ENCODE measurements at regions not wholly inside any gene's neighbourhood (a gene's known extent, or its start where the extent isn't known, plus 50 kb on each side); places are given as distances from the start of the nearest gene placed in this dataset.

GRCh38 chr16:52650789-52651188 is 103.8 kb upstream of the TOX3 start:
- in situ Hi-C loops (cut with HindIII; ENCODE audit: low sequenced_read_pairs) = no loop called here
- no peak overlapping the region for H3K4me3 ChIP-seq (ENCODE audit: low read depth, low read length)
- TF ChIP-seq CTCF (IDR thresholded peaks at IDR 0.05; ENCODE audit: low read depth, low read length) = no peak
- no peak for DNase-seq (ENCODE audit: low read depth, low spot score)

- no peak for DNase-seq (ENCODE audit: low read depth, low spot score)
- no peak overlapping the region for H3K4me3 ChIP-seq (ENCODE audit: low read depth, low read length)
- TF ChIP-seq CTCF (IDR thresholded peaks at IDR 0.05; ENCODE audit: low read depth, low read length) = no peak
- in situ Hi-C loops (cut with HindIII; ENCODE audit: low sequenced_read_pairs) = no loop called here
These were observed 103.4 kb upstream of the TOX3 start for GRCh38 chr16:52650318-52650717.

GRCh38 chr16:52649870-52650269 is 102.9 kb upstream of the TOX3 start:
- H3K4me3 ChIP-seq (ENCODE audit: low read depth, low read length) = no peak overlapping the region
- in situ Hi-C loops (cut with HindIII; ENCODE audit: low sequenced_read_pairs) = no loop called here
- TF ChIP-seq CTCF (IDR thresholded peaks at IDR 0.05; ENCODE audit: low read depth, low read length) = no peak
- DNase-seq (ENCODE audit: low read depth, low spot score) = no peak

- TF ChIP-seq CTCF (IDR thresholded peaks at IDR 0.05; ENCODE audit: low read depth, low read length) = no peak
- no peak overlapping the region for H3K4me3 ChIP-seq (ENCODE audit: low read depth, low read length)
- in situ Hi-C loops (cut with HindIII; ENCODE audit: low sequenced_read_pairs) = no loop called here
- no peak for DNase-seq (ENCODE audit: low read depth, low spot score)
These were observed 100.6 kb upstream of the TOX3 start for GRCh38 chr16:52647588-52647987.

- DNase-seq (ENCODE audit: low read depth, low spot score) = no peak
- H3K4me3 ChIP-seq (ENCODE audit: low read depth, low read length) = no peak overlapping the region
- no peak for TF ChIP-seq CTCF (IDR thresholded peaks at IDR 0.05; ENCODE audit: low read depth, low read length)
- in situ Hi-C loops (cut with HindIII; ENCODE audit: low sequenced_read_pairs) = no loop called here
These were observed 96.1 kb upstream of the TOX3 start for GRCh38 chr16:52643006-52643405.

- no peak overlapping the region for H3K4me3 ChIP-seq (ENCODE audit: low read depth, low read length)
- no peak for DNase-seq (ENCODE audit: low read depth, low spot score)
- in situ Hi-C loops (cut with HindIII; ENCODE audit: low sequenced_read_pairs) = no loop called here
- TF ChIP-seq CTCF (IDR thresholded peaks at IDR 0.05; ENCODE audit: low read depth, low read length) = no peak
These were observed 87.6 kb upstream of the TOX3 start for GRCh38 chr16:52634528-52634927.

GRCh38 chr16:52634104-52634503 is 87.2 kb upstream of the TOX3 start:
- DNase-seq (ENCODE audit: low read depth, low spot score) = no peak
- in situ Hi-C loops (cut with HindIII; ENCODE audit: low sequenced_read_pairs) = no loop called here
- no peak overlapping the region for H3K4me3 ChIP-seq (ENCODE audit: low read depth, low read length)
- TF ChIP-seq CTCF (IDR thresholded peaks at IDR 0.05; ENCODE audit: low read depth, low read length) = no peak

Data from astrocyte of the spinal cord (primary cell).